ENCODE measurements at regions not wholly inside any gene's neighbourhood (a gene's known extent, or its start where the extent isn't known, plus 50 kb on each side); places are given as distances from the start of the nearest gene placed in this dataset.

- H3K4me3 ChIP-seq (ENCODE audit: low read depth, low read length) = no peak overlapping the region
- in situ Hi-C loops (cut with HindIII; ENCODE audit: low sequenced_read_pairs) = no loop called here
- DNase-seq (ENCODE audit: low read depth) = no peak
- no peak for TF ChIP-seq CTCF (IDR thresholded peaks at IDR 0.05; ENCODE audit: low read depth, low read length, missing control alignments)
Observed at GRCh38 chr9:12457237-12457636, 235.9 kb upstream of the TYRP1 start.

DNA sequence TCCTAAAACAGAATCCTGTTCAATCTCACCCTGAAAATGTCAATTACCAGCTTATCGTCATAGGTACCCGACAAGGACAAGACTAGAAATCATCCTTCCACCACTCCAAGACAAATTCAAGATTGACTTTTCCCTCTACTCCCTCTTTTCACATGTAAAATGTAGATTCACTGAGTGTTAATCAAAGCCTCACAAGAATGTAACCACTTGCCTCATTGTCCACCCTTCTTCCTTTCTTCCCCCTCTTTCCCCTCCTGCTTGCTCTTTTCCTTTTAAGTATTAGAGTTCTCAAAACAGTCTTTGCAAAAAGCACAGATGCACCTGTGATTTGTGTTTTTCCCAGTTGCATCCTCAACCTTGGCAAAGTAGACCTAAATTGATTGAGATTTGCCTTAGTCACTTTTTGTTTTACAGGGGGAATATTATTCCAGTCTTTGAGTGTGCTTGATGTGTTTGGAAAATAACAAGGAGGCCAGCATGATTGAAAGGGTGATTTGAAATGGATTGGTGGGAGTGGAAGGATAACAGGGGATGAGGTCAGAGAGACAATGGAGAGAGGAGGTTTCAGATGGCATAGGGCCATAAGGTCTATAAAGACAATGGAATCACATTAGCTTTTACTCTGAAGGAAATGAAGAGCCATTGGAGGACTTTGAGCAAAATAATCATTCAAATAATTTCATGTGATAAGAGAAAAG, 231.3 kb upstream of the TYRP1 start:
- TF ChIP-seq CTCF (IDR thresholded peaks at IDR 0.05; ENCODE audit: low read depth, low read length, missing control alignments) = no peak
- no peak for DNase-seq (ENCODE audit: low read depth)
- no peak overlapping the region for H3K4me3 ChIP-seq (ENCODE audit: low read depth, low read length)
- in situ Hi-C loops (cut with HindIII; ENCODE audit: low sequenced_read_pairs) = no loop called here

GRCh38 chr9:12462861-12463260, 230.3 kb upstream of the TYRP1 start:
- H3K4me3 ChIP-seq (ENCODE audit: low read depth, low read length) = no peak overlapping the region
- TF ChIP-seq CTCF (IDR thresholded peaks at IDR 0.05; ENCODE audit: low read depth, low read length, missing control alignments) = no peak
- in situ Hi-C loops (cut with HindIII; ENCODE audit: low sequenced_read_pairs) = no loop called here
- DNase-seq (ENCODE audit: low read depth) = no peak

DNA sequence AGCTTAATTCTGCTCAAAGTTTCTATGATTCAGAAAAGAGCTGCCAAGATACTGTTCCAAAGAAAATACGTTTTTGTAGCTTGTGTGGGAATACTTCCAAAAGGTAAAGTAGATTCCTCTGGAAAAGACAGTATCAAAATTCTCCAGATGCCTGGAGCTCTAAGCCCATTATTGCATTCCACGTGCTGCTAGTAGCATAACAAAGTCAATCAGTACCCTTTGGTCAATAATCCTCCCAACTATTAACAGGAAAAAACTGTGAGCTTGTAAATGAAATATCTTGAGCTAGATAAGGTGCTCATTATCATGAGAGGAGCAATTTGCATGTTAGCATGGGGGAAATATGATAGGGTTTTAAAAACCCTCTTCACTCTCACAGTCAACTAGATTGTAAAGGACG, 229.5 kb upstream of the TYRP1 start:
- DNase-seq (ENCODE audit: low read depth) = no peak
- no peak overlapping the region for H3K4me3 ChIP-seq (ENCODE audit: low read depth, low read length)
- in situ Hi-C loops (cut with HindIII; ENCODE audit: low sequenced_read_pairs) = no loop called here
- TF ChIP-seq CTCF (IDR thresholded peaks at IDR 0.05; ENCODE audit: low read depth, low read length, missing control alignments) = no peak

DNA sequence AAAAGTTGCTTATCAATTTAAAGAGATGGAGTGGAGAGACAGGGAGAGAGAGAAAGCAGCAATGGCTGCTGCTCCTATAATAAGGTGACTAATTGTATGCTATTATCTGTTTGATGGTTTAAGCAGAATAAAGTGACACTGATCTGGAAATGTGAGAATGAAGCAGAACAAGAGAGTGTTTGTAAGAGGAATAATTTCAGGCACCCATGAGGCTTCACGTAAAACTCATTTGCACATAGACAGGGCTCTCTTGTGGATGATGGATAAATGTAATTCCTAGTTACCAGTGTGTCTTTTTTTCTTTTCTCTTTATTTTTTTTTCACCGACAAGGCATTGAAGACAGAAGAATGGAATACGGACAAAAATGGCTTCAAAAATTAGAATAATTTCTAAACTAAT, 228.8 kb upstream of the TYRP1 start:
- in situ Hi-C loops (cut with HindIII; ENCODE audit: low sequenced_read_pairs) = no loop called here
- DNase-seq (ENCODE audit: low read depth) = no peak
- no peak overlapping the region for H3K4me3 ChIP-seq (ENCODE audit: low read depth, low read length)
- no peak for TF ChIP-seq CTCF (IDR thresholded peaks at IDR 0.05; ENCODE audit: low read depth, low read length, missing control alignments)

DNA sequence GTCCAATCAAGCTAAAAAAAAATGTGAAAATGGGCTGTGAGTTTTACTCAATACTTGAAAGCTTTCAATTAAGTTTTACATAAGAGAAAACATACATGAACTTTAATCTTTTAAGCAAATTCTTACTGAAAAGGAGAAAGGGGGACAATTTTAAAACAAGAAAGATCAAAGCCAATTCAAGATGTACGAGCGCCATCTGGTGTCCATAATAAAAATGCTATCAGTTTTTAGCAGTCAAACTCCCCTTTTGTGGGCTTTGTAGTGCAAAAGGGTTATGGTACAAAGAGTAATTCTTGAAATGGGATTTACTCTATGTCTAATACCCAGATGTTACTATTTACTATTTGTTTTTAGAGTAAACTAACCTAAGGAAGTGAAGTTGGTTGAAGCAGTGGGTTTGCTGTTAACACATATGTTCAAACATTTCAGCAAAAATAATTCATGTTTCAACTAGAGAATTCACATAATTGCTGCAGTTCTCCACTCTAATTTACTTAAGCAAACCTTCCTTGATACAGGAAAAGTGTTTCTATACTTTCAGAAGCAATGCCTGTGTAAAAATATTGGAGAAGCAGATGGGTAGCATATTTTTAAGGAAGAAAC, 228.2 kb upstream of the TYRP1 start:
- in situ Hi-C loops (cut with HindIII; ENCODE audit: low sequenced_read_pairs) = no loop called here
- TF ChIP-seq CTCF (IDR thresholded peaks at IDR 0.05; ENCODE audit: low read depth, low read length, missing control alignments) = peak; percentile 57
- H3K4me3 ChIP-seq (ENCODE audit: low read depth, low read length) = no peak overlapping the region
- peak; percentile 5 for DNase-seq (ENCODE audit: low read depth)

Data from astrocyte of the cerebellum (primary cell).